ENCODE measurements at regions not wholly inside any gene's neighbourhood (a gene's known extent, or its start where the extent isn't known, plus 50 kb on each side); places are given as distances from the start of the nearest gene placed in this dataset.
"Not testable (repeated sequence)": the region's sequence is repeated elsewhere in the genome, so short reads cannot be mapped to it uniquely, and the experiment has no call there.

- not testable (repeated sequence) for TF ChIP-seq CTCF (optimal IDR thresholded peaks at IDR 0.05 in 1 of 3, IDR thresholded peaks at IDR 0.05 in 1 of 3, conservative IDR thresholded peaks at IDR 0.05 in 1 of 3; ENCODE audit: extremely low read depth in 1 of 3, insufficient read depth in 2 of 3, low read length in 3 of 3); EZH2 (IDR thresholded peaks at IDR 0.05; ENCODE audit: low read length)
These were observed 91.0 kb upstream of the SATB1 start for GRCh38 chr3:18516170-18516569.

All from keratinocyte (primary cell).